MM.1S (cell line): ENCODE measurements at regions not wholly inside any gene's neighbourhood (a gene's known extent, or its start where the extent isn't known, plus 50 kb on each side); places are given as distances from the start of the nearest gene placed in this dataset.

Source experiments
- DNase-seq: peaks from one replicate; pipeline ENCODE4 v3.0.0-alpha.2; 2015
- H2AFZ ChIP-seq: fragments of 300-600 bp; sonication (generic); 2 replicates; pipeline ENCODE4 v1.6.0; 2016; ENCODE audit warnings: antibody characterized with exemption, low read length
- H3F3A ChIP-seq: fragments of 300-600 bp; sonication (generic); 2 replicates; pipeline ENCODE4 v1.6.1; 2016; ENCODE audit warnings: mild to moderate bottlenecking, antibody characterized with exemption, low read length, moderate library complexity, mixed read lengths; ENCODE audit not compliant: insufficient read depth
- H3K27ac ChIP-seq: fragments of 300-600 bp; sonication (generic); 2 replicates; pipeline ENCODE4 v1.5.1; 2016; ENCODE audit warnings: mild to moderate bottlenecking, low read length
- H3K27me3 ChIP-seq: fragments of 300-600 bp; sonication (generic); replicated peaks from 2 replicates; pipeline ENCODE4 v1.6.0; 2016; ENCODE audit warnings: low read length; ENCODE audit not compliant: insufficient read depth
- H3K36me3 ChIP-seq: fragments of 300-600 bp; sonication (generic); replicated peaks from 2 replicates; pipeline ENCODE4 v1.6.1; 2016; ENCODE audit warnings: mild to moderate bottlenecking, low read length, mixed read lengths; ENCODE audit not compliant: insufficient read depth
- H3K4me1 ChIP-seq: fragments of 300-600 bp; sonication (generic); 2 replicates; pipeline ENCODE4 v1.6.1; 2016; ENCODE audit warnings: low read length, mixed read lengths
- H3K4me2 ChIP-seq: fragments of 300-600 bp; sonication (generic); 2 replicates; pipeline ENCODE4 v1.6.0; 2016; ENCODE audit warnings: low read depth, low read length
- H3K4me3 ChIP-seq: fragments of 300-600 bp; sonication (generic); 2 replicates; pipeline ENCODE4 v1.5.1; 2016; ENCODE audit warnings: low read length, mixed read lengths
- H3K79me2 ChIP-seq: fragments of 300-600 bp; sonication (generic); 2 replicates; pipeline ENCODE4 v1.6.1; 2016; ENCODE audit warnings: mixed run types, low read length, mixed read lengths
- H3K9ac ChIP-seq: fragments of 300-600 bp; sonication (generic); 2 replicates; pipeline ENCODE4 v1.6.1; 2016; ENCODE audit warnings: low read length, mixed read lengths
- H3K9me2 ChIP-seq: fragments of 300-600 bp; sonication (generic); replicated peaks from 2 replicates; pipeline ENCODE4 v1.6.1; 2016; ENCODE audit warnings: mild to moderate bottlenecking, low read length, mixed read lengths; ENCODE audit not compliant: insufficient read depth
- H3K9me3 ChIP-seq: fragments of 300-600 bp; sonication (generic); replicated peaks from 2 replicates; pipeline ENCODE4 v1.6.1; 2016; ENCODE audit warnings: mild to moderate bottlenecking, low read length, mixed read lengths; ENCODE audit not compliant: insufficient read depth
- H4K20me1 ChIP-seq: fragments of 300-600 bp; sonication (generic); 2 replicates; pipeline ENCODE4 v1.6.1; 2016; ENCODE audit warnings: mild to moderate bottlenecking, low read length, moderate library complexity, mixed read lengths; ENCODE audit not compliant: insufficient read depth
- EZH2 ChIP-seq: fragments of 300-600 bp; sonication (generic); optimal IDR thresholded peaks from 2 replicates; pipeline ENCODE3; 2017; ENCODE audit warnings: low read depth, mild to moderate bottlenecking, antibody characterized with exemption, low read length, mixed read lengths
- EZH2phosphoT487 ChIP-seq: fragments of 300-600 bp; sonication (generic); IDR thresholded peaks from 2 replicates; pipeline ENCODE4 v1.6.1; 2018; ENCODE audit warnings: antibody characterized with exemption, low read length
- TF ChIP-seq, protein P1 (sequence below): fragments of 300-600 bp; sonication (generic); IDR thresholded peaks from 2 replicates; pipeline ENCODE4 v1.5.1; 2016; ENCODE audit warnings: antibody characterized with exemption, low read length, mixed read lengths

GRCh38 chr7:120181499-120181898, 91.5 kb upstream of the KCND2 start:
- Histone ChIP-seq H3K9ac (no peak overlapping the region), H3K36me3 (no peaks in the 10 kb centered on the region), H4K20me1 (no peaks in the 10 kb centered on the region), H3K9me2 (no peaks in the 10 kb centered on the region), H3K4me2 (0 out of 2 replicates have a peak overlapping the region, but pooled peaks have one; percentile 5), H3F3A (no peaks in the 10 kb centered on the region), H3K4me3 (no peak overlapping the region), H3K27ac (no peak overlapping the region), H3K4me1 (peaks cover 4% of the 10 kb centered on the region; the same call in 1 of the 2 replicates), H3K27me3 (no peaks in the 10 kb centered on the region), H3K79me2 (no peaks in the 10 kb centered on the region), H2AFZ (no peak overlapping the region), H3K9me3 (no peaks in the 10 kb centered on the region)
- TF ChIP-seq, protein P1, sequence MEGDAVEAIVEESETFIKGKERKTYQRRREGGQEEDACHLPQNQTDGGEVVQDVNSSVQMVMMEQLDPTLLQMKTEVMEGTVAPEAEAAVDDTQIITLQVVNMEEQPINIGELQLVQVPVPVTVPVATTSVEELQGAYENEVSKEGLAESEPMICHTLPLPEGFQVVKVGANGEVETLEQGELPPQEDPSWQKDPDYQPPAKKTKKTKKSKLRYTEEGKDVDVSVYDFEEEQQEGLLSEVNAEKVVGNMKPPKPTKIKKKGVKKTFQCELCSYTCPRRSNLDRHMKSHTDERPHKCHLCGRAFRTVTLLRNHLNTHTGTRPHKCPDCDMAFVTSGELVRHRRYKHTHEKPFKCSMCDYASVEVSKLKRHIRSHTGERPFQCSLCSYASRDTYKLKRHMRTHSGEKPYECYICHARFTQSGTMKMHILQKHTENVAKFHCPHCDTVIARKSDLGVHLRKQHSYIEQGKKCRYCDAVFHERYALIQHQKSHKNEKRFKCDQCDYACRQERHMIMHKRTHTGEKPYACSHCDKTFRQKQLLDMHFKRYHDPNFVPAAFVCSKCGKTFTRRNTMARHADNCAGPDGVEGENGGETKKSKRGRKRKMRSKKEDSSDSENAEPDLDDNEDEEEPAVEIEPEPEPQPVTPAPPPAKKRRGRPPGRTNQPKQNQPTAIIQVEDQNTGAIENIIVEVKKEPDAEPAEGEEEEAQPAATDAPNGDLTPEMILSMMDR = no peak
- TF ChIP-seq EZH2 = no peak
- TF ChIP-seq EZH2phosphoT487 = no peak
- DNase-seq = no peak

DNA sequence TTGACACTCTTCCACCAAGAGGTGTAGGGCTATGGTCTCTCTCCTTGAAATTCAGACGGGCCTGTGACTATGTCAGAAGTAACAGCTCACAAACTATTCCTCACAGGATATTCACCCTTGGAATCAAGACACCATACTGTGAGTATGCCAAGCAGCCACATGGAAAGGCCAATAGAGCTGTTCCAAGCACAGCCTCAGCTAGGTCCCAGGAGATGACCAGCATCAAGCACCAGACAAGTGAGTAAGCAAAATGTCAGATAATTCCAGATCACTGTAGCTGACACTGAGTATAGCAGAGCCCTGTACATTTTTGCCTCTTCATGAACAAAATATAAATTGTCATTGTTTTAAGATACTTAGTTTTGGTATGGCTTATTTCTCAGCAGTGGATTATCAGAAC, 88.1 kb upstream of the KCND2 start:
- H3K9ac ChIP-seq = no peak overlapping the region
- no peaks in the 10 kb centered on the region for H3K79me2 ChIP-seq
- H2AFZ ChIP-seq = no peak overlapping the region
- H4K20me1 ChIP-seq = no peaks in the 10 kb centered on the region
- H3K27me3 ChIP-seq = no peaks in the 10 kb centered on the region
- H3K4me1 ChIP-seq = peaks cover 4% of the 10 kb centered on the region; the same call in 1 of the 2 replicates
- no peak overlapping the region for H3K4me3 ChIP-seq
- H3K9me2 ChIP-seq = no peaks in the 10 kb centered on the region
- H3K4me2 ChIP-seq = no peak overlapping the region
- H3K36me3 ChIP-seq = no peaks in the 10 kb centered on the region
- no peaks in the 10 kb centered on the region for H3K9me3 ChIP-seq
- no peak for DNase-seq
- TF ChIP-seq, protein P1 = no peak
- TF ChIP-seq EZH2phosphoT487 (no peak), EZH2 (no peak)
- no peaks in the 10 kb centered on the region for H3F3A ChIP-seq
- no peak overlapping the region for H3K27ac ChIP-seq

- no peak for DNase-seq
- Histone ChIP-seq H3K9ac (no peak overlapping the region), H4K20me1 (no peaks in the 10 kb centered on the region), H3K36me3 (no peaks in the 10 kb centered on the region), H2AFZ (no peak overlapping the region), H3K9me2 (no peaks in the 10 kb centered on the region), H3K79me2 (no peaks in the 10 kb centered on the region), H3K4me3 (no peak overlapping the region), H3F3A (no peaks in the 10 kb centered on the region), H3K27me3 (no peaks in the 10 kb centered on the region), H3K9me3 (no peaks in the 10 kb centered on the region), H3K4me2 (no peak overlapping the region), H3K27ac (no peak overlapping the region), H3K4me1 (peaks cover 4% of the 10 kb centered on the region; the same call in 1 of the 2 replicates)
- no peak for TF ChIP-seq EZH2phosphoT487
- TF ChIP-seq, protein P1 = no peak
- TF ChIP-seq EZH2 = no peak
Observed at GRCh38 chr7:120185940-120186682, 86.9 kb upstream of the KCND2 start.
